Suppressor macrophage treated with lipopolysaccharide for 4 hours (primary cell): ENCODE measurements at regions not wholly inside any gene's neighbourhood (a gene's known extent, or its start where the extent isn't known, plus 50 kb on each side); places are given as distances from the start of the nearest gene placed in this dataset.
"Not testable (repeated sequence)": the region's sequence is repeated elsewhere in the genome, so short reads cannot be mapped to it uniquely, and the experiment has no call there.

ENCODE experiments used
- DNase-seq: peaks from one replicate; pipeline ENCODE4 v3.0.0-alpha.2; 2020

- DNase-seq: no peak
Observed at GRCh38 chr10:108037061-108037460, 872.6 kb upstream of the SORCS1 start.

- DNase-seq: no peak
Observed at GRCh38 chr10:108036265-108036664, 871.8 kb upstream of the SORCS1 start.

GRCh38 chr10:108034829-108035228 lies 870.3 kb upstream of the SORCS1 start:
- no peak for DNase-seq

- DNase-seq: not testable (repeated sequence)
Observed at GRCh38 chr10:108033518-108033917, 869.0 kb upstream of the SORCS1 start.

GRCh38 chr10:108031505-108031904 lies 867.0 kb upstream of the SORCS1 start:
- no peak for DNase-seq

- DNase-seq: no peak
Observed at GRCh38 chr10:108014902-108015177, 850.3 kb upstream of the SORCS1 start.

- no peak for DNase-seq
Observed at GRCh38 chr10:108014145-108014901, 849.8 kb upstream of the SORCS1 start.

GRCh38 chr10:108005627-108006026 lies 841.1 kb upstream of the SORCS1 start:
- DNase-seq: no peak

GRCh38 chr10:108003576-108003975 lies 839.1 kb upstream of the SORCS1 start:
- no peak for DNase-seq

- DNase-seq: no peak
Observed at GRCh38 chr10:108003061-108003460, 838.6 kb upstream of the SORCS1 start.

- no peak for DNase-seq
Observed at GRCh38 chr10:108000365-108000764, 835.9 kb upstream of the SORCS1 start.

GRCh38 chr10:107994621-107995270 lies 830.2 kb upstream of the SORCS1 start:
- DNase-seq: no peak

GRCh38 chr10:107986571-107986970 lies 822.1 kb upstream of the SORCS1 start:
- no peak for DNase-seq

GRCh38 chr10:107984581-107984980 lies 820.1 kb upstream of the SORCS1 start:
- no peak for DNase-seq

GRCh38 chr10:107984149-107984548 lies 819.6 kb upstream of the SORCS1 start:
- no peak for DNase-seq

GRCh38 chr10:107978455-107978854 lies 813.9 kb upstream of the SORCS1 start:
- no peak for DNase-seq

GRCh38 chr10:107971973-107972372 lies 807.5 kb upstream of the SORCS1 start:
- no peak for DNase-seq

- DNase-seq: no peak
Observed at GRCh38 chr10:107971411-107971810, 806.9 kb upstream of the SORCS1 start.

GRCh38 chr10:107970512-107970911 lies 806.0 kb upstream of the SORCS1 start:
- no peak for DNase-seq

GRCh38 chr10:107969936-107970335 lies 805.4 kb upstream of the SORCS1 start:
- DNase-seq: no peak

- no peak for DNase-seq
Observed at GRCh38 chr10:107966826-107967225, 802.3 kb upstream of the SORCS1 start.

GRCh38 chr10:107952649-107953556 lies 788.4 kb upstream of the SORCS1 start:
- no peak for DNase-seq

- DNase-seq: not testable (repeated sequence)
Observed at GRCh38 chr10:107950411-107951062, 786.0 kb upstream of the SORCS1 start.
